GM12872 (cell line): ENCODE measurements at regions not wholly inside any gene's neighbourhood (a gene's known extent, or its start where the extent isn't known, plus 50 kb on each side); places are given as distances from the start of the nearest gene placed in this dataset.

ENCODE experiments used
- CTCF ChIP-seq: IDR thresholded peaks from 3 replicates; pipeline ENCODE4 v1.5.1; 2011; ENCODE audit warnings: low read depth, mild to moderate bottlenecking, low read length, moderate library complexity; ENCODE audit not compliant: insufficient read depth

- no peak for TF ChIP-seq CTCF
Observed at GRCh38 chr17:73733517-73733916, 89.3 kb upstream of the SDK2 start.

DNA sequence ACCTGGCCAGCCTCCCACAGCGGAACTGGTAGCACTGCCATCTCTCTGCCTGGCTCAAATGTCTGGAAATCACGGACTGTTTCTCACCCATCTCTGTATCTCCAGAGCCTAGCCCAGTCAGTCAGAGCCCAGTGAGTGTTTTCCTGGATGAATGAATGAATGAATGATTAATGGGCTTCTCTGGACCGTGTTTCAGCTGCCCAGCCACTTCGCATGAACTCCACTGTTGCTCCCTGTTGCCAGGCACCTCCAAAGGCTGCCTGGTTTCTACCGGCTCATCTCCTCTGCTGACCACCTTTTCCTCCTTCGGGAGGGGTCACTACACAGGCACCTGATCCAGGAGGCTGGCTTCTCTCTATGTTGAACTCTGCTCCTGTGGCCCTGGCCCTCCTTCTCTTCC is 91.0 kb upstream of the SDK2 start:
- TF ChIP-seq CTCF = no peak

DNA sequence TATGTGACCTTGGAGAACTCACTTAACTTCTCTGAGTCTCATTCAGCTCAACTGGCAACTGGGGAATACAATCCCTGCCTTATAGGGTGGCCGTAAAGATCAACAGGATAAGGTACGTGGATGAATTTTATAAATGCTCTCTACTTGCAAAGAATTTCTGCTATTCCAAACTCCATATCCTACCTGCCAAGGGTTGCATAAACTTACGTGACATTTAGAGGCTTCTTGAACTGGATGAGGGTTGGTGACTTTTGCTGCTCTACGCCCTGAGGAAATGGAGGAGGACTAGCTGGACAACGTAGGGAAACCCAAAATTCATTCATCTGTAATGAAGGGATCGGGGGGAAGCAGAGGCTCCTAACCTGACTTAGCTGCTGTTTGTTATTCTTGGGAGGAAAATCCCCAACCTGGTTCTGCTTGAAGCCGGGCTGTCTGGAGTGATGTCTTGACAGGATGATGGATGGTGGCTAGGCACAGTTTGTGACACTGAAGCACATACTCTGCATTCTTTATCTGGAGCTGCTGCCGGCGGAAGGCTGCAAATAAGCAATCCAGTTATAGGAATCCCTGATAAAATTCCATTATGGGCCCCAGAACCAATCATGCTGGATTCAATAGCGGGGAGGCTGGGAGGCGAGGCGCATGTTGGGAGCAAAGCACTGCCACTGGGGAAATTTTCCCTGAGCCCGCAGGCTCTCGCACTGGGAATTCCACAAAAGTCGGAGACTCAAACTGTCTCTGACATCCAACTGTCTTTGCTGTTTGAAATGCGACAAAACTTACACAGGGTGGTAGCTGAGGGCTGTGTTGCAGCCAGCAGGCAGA is 94.7 kb upstream of the SDK2 start:
- no peak for TF ChIP-seq CTCF

DNA sequence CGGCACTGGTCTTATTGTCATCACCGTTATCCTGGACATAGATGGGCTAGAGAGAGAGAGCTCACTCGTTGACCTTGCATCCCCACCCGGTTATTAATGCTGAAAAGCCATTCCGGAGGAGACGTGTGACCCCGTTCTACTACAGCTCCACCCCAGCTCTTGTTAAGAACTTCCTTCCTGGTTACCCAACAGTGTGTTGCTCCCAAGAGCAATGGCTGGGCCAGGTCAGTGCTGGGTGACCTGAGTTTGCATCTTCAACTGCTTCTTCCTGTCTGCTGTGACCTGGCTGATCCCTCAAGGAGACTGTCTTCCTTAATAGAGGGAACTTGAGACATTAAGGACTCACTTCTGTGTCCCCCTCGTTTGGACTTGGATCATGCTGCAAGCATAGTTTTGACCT is 96.1 kb upstream of the SDK2 start:
- no peak for TF ChIP-seq CTCF

GRCh38 chr17:73742948-73743381 is 98.7 kb upstream of the SDK2 start:
- no peak for TF ChIP-seq CTCF

GRCh38 chr17:73743518-73744201 is 99.4 kb upstream of the SDK2 start:
- no peak for TF ChIP-seq CTCF

GRCh38 chr17:73744411-73744810 is 100.2 kb upstream of the SDK2 start:
- TF ChIP-seq CTCF = no peak
